Body of pancreas (tissue), 4 donors: ENCODE measurements at regions not wholly inside any gene's neighbourhood (a gene's known extent, or its start where the extent isn't known, plus 50 kb on each side); places are given as distances from the start of the nearest gene placed in this dataset.

Experiments
- POLR2A ChIP-seq, 3 donors: fragments of 450-650 bp; IDR thresholded peaks; one replicate each; pipeline ENCODE4 v1.6.1; 2016; ENCODE audit warnings: antibody characterized with exemption in 3 of 3, mild to moderate bottlenecking in 2 of 3
- TF ChIP-seq, protein P1 (sequence below), 7 experiments: fragments of 450-650 bp in 4 of 7; fragments of 200-600 bp in 3 of 7; sonication (generic) in 3 of 7; IDR thresholded peaks; one replicate each; pipeline ENCODE4 v1.5.1; 2016 to 2019; ENCODE audit warnings: antibody characterized with exemption in 7 of 7

DNA sequence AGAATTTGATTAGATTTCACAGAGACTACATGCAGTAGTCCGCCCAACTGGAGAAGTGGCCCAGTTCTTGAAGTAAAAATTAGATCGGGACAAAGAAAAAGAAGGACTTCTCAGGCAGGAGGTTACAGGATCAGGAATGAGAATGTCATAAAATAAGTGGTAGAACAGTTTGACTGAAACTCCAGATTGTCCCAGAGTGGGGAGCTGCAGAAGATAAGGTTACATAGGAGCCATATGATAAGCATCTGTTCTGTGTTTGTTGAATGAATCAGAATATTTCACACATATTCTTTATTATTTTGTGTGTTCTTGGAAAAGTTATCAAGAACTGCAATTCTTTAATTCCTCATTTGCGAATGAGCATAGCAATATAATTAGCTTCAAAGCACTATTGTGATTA is 210.6 kb downstream of the AASDHPPT start:
- no peak for TF ChIP-seq POLR2A (IDR thresholded peaks at IDR 0.05)
- TF ChIP-seq, protein P1, sequence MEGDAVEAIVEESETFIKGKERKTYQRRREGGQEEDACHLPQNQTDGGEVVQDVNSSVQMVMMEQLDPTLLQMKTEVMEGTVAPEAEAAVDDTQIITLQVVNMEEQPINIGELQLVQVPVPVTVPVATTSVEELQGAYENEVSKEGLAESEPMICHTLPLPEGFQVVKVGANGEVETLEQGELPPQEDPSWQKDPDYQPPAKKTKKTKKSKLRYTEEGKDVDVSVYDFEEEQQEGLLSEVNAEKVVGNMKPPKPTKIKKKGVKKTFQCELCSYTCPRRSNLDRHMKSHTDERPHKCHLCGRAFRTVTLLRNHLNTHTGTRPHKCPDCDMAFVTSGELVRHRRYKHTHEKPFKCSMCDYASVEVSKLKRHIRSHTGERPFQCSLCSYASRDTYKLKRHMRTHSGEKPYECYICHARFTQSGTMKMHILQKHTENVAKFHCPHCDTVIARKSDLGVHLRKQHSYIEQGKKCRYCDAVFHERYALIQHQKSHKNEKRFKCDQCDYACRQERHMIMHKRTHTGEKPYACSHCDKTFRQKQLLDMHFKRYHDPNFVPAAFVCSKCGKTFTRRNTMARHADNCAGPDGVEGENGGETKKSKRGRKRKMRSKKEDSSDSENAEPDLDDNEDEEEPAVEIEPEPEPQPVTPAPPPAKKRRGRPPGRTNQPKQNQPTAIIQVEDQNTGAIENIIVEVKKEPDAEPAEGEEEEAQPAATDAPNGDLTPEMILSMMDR (IDR thresholded peaks at IDR 0.05): no peak
